ENCODE measurements at regions not wholly inside any gene's neighbourhood (a gene's known extent, or its start where the extent isn't known, plus 50 kb on each side); places are given as distances from the start of the nearest gene placed in this dataset.

- no peak for DNase-seq (ENCODE audit: low read depth)
- peaks cover 6% of the 10 kb centered on the region for H3K27me3 ChIP-seq (ENCODE audit: control insufficient read depth, insufficient read depth, low read length)
- TF ChIP-seq CTCF (IDR thresholded peaks at IDR 0.05; ENCODE audit: insufficient read depth, low read length, poor library complexity, severe bottlenecking), result no peak
- H3K36me3 ChIP-seq (ENCODE audit: control insufficient read depth, insufficient read depth, low read length), result no peaks in the 10 kb centered on the region
- no peak overlapping the region for H3K4me3 ChIP-seq (ENCODE audit: low read depth, low read length)
These were observed 733.0 kb upstream of the SALL3 start for GRCh38 chr18:78246588-78246987.

GRCh38 chr18:78247615-78248289 lies 731.9 kb upstream of the SALL3 start:
- Histone ChIP-seq H3K4me3 (ENCODE audit: low read depth, low read length) (no peak overlapping the region), H3K36me3 (ENCODE audit: control insufficient read depth, insufficient read depth, low read length) (no peaks in the 10 kb centered on the region)

DNA sequence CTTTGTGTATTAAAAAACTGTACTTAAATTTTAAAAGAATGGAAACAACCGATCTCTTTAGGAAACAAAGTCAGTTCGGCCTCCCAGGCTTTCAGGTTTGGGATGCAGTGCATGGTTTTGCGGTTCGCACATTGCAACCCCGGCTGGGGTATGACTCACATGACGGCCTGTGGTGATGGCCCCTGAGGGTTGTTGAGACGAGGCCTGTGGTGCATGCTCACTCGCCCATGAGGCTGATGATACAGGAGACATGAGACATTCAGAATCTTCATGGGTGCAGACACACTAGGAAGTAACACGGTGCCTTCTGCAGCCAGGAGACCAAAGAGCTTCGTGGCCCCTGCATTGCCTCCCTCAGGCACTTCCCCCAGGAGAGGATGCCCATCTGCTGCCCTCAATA lies 724.6 kb upstream of the SALL3 start:
- H3K36me3 ChIP-seq (ENCODE audit: control insufficient read depth, insufficient read depth, low read length), result no peaks in the 10 kb centered on the region
- no peaks in the 10 kb centered on the region for H3K27me3 ChIP-seq (ENCODE audit: control insufficient read depth, insufficient read depth, low read length)
- no peak for TF ChIP-seq CTCF (IDR thresholded peaks at IDR 0.05; ENCODE audit: insufficient read depth, low read length, poor library complexity, severe bottlenecking)
- no peak overlapping the region for H3K4me3 ChIP-seq (ENCODE audit: low read depth, low read length)
- DNase-seq (ENCODE audit: low read depth), result no peak

More at GRCh38 chr18:78247615-78248289, 731.9 kb upstream of the SALL3 start:
- H3K27me3 ChIP-seq (ENCODE audit: control insufficient read depth, insufficient read depth, low read length), result peaks cover 6% of the 10 kb centered on the region
- no peak for DNase-seq (ENCODE audit: low read depth)
- TF ChIP-seq CTCF (IDR thresholded peaks at IDR 0.05; ENCODE audit: insufficient read depth, low read length, poor library complexity, severe bottlenecking), result no peak

DNA sequence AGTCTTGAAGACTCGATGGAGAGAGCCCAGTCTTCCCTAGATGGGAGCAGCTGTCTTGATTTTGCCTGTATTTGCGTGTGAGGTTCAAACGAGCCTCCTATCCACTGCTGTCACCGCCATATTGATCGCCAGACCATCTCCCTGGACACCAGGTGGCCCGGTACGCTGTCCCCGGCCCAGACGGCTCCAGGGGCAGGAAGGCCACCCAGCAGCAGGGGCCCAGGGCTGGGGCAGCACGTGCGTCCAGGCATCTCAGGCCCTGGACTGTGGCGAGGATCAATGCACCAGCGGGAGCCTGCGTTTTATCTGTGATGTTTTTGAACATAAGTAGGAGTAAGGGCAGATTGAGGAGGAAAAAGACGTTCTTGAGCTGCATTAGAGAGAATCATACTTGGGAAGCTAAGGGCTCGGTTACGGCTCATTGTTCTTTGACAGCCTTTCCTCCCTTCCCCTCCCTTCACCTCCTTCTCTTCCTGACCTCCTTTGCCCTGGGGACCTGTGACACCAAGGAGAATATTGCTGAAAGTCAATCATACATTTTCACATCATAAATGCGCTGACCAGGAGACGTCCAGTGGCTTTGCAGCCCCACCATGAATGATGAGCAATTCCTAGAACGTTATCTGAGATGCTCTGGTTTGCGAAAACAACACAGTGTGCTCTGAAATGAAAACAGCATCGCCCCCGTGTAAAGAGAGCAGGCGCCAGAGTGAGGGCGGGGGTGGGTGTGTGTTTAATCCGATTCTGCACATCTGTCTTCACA lies 711.2 kb upstream of the SALL3 start:
- H3K36me3 ChIP-seq (ENCODE audit: control insufficient read depth, insufficient read depth, low read length), result no peaks in the 10 kb centered on the region
- no peak for DNase-seq (ENCODE audit: low read depth)
- H3K27me3 ChIP-seq (ENCODE audit: control insufficient read depth, insufficient read depth, low read length), result no peaks in the 10 kb centered on the region
- no peak for TF ChIP-seq CTCF (IDR thresholded peaks at IDR 0.05; ENCODE audit: insufficient read depth, low read length, poor library complexity, severe bottlenecking)
- H3K4me3 ChIP-seq (ENCODE audit: low read depth, low read length), result no peak overlapping the region

DNA sequence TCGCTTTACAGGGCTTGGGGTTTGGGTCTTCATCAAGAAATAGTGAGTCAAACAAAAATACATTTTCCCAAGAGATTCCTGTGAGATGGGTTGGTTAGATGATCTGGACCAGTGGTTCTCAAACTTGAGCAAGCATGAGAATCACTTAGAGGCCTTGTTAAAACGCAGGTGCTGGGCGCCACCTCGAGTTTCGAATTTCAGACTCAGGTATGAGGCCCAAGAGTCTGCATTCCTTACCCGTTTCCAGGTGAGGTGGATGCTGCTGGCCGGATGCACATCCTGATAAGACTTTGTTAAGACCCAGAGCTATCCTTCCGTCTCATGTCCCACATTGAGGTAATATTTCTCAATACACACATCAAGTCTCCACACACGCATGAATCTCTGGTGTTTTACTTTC lies 707.8 kb upstream of the SALL3 start:
- Histone ChIP-seq H3K4me3 (ENCODE audit: low read depth, low read length) (no peak overlapping the region), H3K27me3 (ENCODE audit: control insufficient read depth, insufficient read depth, low read length) (no peaks in the 10 kb centered on the region), H3K36me3 (ENCODE audit: control insufficient read depth, insufficient read depth, low read length) (no peaks in the 10 kb centered on the region)
- no peak for DNase-seq (ENCODE audit: low read depth)
- TF ChIP-seq CTCF (IDR thresholded peaks at IDR 0.05; ENCODE audit: insufficient read depth, low read length, poor library complexity, severe bottlenecking), result no peak
